ENCODE measurements at regions not wholly inside any gene's neighbourhood (a gene's known extent, or its start where the extent isn't known, plus 50 kb on each side); places are given as distances from the start of the nearest gene placed in this dataset.
"Not testable (repeated sequence)": the region's sequence is repeated elsewhere in the genome, so short reads cannot be mapped to it uniquely, and the experiment has no call there.

DNA sequence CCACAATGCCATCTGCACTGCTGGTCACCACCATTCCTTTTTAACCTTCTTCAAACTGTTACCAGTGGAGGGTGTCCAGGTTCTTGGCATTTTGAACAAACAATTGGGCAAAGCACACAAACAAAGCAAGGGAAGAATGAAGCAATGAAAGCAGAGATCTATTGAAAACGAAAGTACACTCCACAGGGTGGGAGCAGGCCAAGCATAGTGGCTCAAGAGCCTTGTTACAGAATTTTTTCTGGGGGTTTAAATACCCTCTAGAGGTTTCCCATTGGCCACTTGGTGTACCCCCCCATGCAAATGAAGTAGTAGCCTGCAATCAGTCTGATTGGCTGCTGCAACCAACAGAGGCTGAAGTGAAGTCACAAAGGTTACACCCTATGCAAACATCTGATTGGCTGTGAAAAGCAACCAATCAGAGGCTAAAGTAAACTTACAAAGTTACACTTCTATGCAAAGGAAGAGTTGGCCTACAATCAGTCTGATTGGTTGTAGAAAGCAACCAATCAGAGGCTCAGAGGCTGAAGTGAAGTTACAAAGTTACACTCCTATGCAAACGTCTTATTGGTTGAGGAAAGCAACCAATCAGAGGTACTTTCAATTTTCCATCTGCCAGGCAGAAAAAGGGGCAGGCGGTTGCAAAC, 103.2 kb upstream of the WAC start:
- in situ Hi-C loops (cut with MboI; ENCODE audit: low pct_unique_long_range_greater_than_20kb in 2 of 9, low sequenced_read_pairs in 9 of 9, unreplicated experiment in 9 of 9): no loop called here
- no peak overlapping the region for H3K27ac ChIP-seq
- 50 to 92% (median 82%) methylated on average over 1 to 3 of the region's 3 CpGs; no CpG with 5 or more reads in 3 of the 10 experiments for WGBS, 10 experiments
- H3K4me3 ChIP-seq: no peak overlapping the region
- peaks cover 0 to 12% of the 10 kb centered on the region in 2 donors for H3K4me1 ChIP-seq (replicated peaks in 1 of 2)
- ATAC-seq (replicated peaks in 6 of 8): peak in 3 of 8 experiments; percentile 22 to 46 (median 35)

DNA sequence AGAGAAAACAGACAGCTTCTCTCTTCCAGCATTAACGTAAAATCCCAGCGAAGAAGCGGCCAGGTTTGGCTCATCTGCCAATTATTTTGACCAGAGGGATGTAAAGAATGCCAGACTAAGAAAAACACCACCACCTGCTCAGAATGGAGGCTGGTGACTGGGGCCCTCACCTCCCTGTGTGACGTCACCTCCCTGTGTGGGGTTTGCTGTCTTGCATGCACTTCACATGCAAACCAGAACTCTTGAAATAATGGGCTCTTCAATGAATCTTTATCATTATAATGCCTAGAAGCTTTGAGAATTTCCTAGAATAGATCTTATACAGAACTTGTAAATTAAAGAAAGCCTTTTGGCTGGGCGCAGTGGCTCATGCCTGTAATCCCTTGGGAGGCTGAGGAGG, 101.8 kb upstream of the WAC start:
- Histone ChIP-seq H3K27ac (no peak overlapping the region), H3K4me3 (no peak overlapping the region), H3K4me1 (replicated peaks in 1 of 2) (peaks cover 0 to 1% of the 10 kb centered on the region in 2 donors)
- 0 to 90% (median 71%) methylated on average over 1 to 5 of the region's 5 CpGs; no CpG with 5 or more reads in 2 of the 10 experiments for WGBS, 10 experiments
- in situ Hi-C loops (cut with MboI; ENCODE audit: low pct_unique_long_range_greater_than_20kb in 2 of 9, low sequenced_read_pairs in 9 of 9, unreplicated experiment in 9 of 9): no loop called here
- peak in 1 of 8 experiments; percentile 22 for ATAC-seq (replicated peaks in 6 of 8)

DNA sequence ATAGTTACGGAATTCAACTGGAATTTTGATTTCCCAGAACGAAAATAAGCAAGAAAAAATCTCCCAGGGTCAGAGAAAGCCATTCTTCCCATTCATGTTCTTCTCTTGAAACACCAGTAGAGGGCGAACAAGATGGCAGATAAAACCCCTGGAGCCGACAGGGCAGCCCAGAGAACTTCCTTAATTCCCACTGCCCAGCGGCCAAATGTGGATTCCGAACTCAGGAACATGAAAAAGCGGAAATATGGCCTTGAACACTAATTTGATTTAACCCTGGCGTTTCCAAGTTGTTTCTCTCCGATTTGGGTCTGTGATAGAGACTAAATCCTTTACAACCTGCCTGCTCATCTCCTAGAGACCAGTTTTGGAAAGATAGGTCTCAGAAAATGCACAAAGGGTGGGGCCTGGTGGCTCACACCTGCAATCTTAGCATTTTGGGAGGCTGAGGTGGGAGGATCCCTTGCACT, 100.7 kb upstream of the WAC start:
- H3K4me1 ChIP-seq (replicated peaks in 1 of 2): no peaks in the 10 kb centered on the region
- H3K4me3 ChIP-seq: no peak overlapping the region
- 0 to 20% (median 11%) methylated on average over 1 to 9 of the region's 9 CpGs; no CpG with 5 or more reads in 1 of the 10 experiments for WGBS, 10 experiments
- in situ Hi-C loops (cut with MboI; ENCODE audit: low pct_unique_long_range_greater_than_20kb in 2 of 9, low sequenced_read_pairs in 9 of 9, unreplicated experiment in 9 of 9): no loop called here
- ATAC-seq (replicated peaks in 6 of 8): peak in 6 of 8 experiments; percentile 53 to 97 (median 82)
- no peak overlapping the region for H3K27ac ChIP-seq

DNA sequence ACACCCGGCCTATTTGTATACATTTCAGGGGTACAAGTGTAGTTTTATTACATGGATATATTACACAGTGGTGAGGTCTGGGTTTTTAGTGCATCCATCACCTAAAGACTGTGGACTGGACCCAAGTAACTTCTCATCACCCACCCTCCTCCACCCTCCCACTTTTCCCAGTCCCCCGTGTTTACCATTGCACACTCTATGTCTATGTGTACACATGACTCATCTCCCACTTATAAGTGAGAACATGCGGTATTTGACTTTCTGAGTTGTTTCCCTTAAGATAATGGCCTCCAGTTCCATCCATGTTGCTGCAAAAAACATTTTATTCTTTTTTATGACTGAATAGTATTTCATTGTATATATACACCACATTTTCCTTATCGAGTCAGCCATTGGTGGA, 98.9 kb upstream of the WAC start:
- 0 to 100% (median 75%) methylated on average over 1 to 4 of the region's 4 CpGs; no CpG with 5 or more reads in 1 of the 10 experiments for whole genome bisulfite sequencing, 10 experiments
- no peak overlapping the region for H3K4me3 ChIP-seq
- in situ Hi-C loops (cut with MboI; ENCODE audit: low pct_unique_long_range_greater_than_20kb in 2 of 9, low sequenced_read_pairs in 9 of 9, unreplicated experiment in 9 of 9): no loop called here
- no peak for ATAC-seq (replicated peaks in 6 of 8)
- no peaks in the 10 kb centered on the region for H3K4me1 ChIP-seq (replicated peaks in 1 of 2)
- H3K27ac ChIP-seq: no peak overlapping the region

DNA sequence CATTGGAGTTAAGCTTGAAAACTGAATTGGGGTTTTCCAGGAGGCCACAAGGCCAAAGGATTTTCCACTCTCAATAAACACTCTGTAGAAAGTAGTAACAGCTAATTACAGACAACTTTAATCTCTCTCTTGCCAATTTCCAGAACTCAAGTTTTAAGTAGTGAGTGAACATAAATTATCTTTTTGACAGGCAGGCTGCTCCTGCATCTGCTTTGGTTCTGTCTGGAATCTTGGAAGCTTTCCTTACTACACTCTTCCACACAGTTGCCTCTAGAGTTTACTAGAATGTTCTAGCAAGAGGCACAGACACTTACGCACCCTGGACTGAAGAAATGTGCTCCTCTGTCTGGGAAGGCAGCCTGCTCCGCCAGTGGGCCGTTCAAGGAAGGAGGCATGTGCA, 90.5 kb upstream of the WAC start:
- Histone ChIP-seq H3K4me1 (replicated peaks in 1 of 2) (no peaks in the 10 kb centered on the region), H3K27ac (no peak overlapping the region), H3K4me3 (no peak overlapping the region)
- no peak for ATAC-seq (replicated peaks in 6 of 8)
- WGBS, 10 experiments: 0 to 100% (median 100%) methylated on average over 1 to 3 of the region's 3 CpGs; no CpG with 5 or more reads in 6 of the 10 experiments
- in situ Hi-C loops (cut with MboI; ENCODE audit: low pct_unique_long_range_greater_than_20kb in 2 of 9, low sequenced_read_pairs in 9 of 9, unreplicated experiment in 9 of 9): no loop called here

DNA sequence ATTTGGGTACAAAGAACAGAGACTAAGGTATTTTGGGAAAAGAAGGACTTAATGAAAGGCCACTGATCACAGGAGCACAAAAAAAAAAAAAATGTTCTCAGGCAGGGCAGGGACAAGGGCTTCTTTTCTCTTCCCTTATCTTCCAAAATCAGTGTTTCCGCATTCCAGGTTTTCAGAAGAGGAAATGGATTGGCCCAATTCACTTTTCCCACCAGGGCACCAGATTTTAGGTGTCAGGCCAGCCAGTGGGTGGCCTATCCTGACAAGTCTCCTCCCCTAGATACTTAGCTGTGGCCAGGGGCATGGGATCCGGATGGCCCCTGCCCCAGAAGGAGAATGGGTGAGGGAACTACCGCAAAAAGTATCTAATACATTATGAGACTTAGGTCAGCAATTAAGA, 88.9 kb upstream of the WAC start:
- Histone ChIP-seq H3K4me3 (no peak overlapping the region), H3K27ac (no peak overlapping the region), H3K4me1 (replicated peaks in 1 of 2) (no peaks in the 10 kb centered on the region)
- in situ Hi-C loops (cut with MboI; ENCODE audit: low pct_unique_long_range_greater_than_20kb in 2 of 9, low sequenced_read_pairs in 9 of 9, unreplicated experiment in 9 of 9): no loop called here
- 67 to 100% (median 79%) methylated on average over 1 to 2 of the region's 3 CpGs; no CpG with 5 or more reads in 4 of the 10 experiments for WGBS, 10 experiments
- no peak for ATAC-seq (replicated peaks in 6 of 8)

DNA sequence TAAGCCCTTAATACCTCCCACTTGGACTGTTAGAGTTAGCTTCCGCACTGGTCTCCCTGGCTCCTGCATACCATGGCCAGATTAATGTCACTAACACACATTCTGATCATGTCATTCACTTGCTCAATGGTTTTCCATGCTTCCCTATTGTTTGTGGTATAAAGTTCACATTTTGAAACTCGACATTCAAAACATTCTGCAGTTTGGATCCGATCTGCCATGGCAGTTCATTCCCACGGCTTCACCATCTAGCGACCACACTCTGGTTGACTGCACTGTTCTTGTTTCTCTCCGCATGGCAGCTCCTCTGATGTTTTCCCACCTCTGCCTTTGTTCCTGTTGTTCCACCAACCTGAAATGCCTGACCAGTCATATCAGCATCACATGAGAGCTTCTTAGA, 87.4 kb upstream of the WAC start:
- WGBS, 10 experiments: 43 to 100% (median 88%) methylated on average over 1 to 5 of the region's 6 CpGs; no CpG with 5 or more reads in 2 of the 10 experiments
- no peaks in the 10 kb centered on the region for H3K4me1 ChIP-seq (replicated peaks in 1 of 2)
- no peak overlapping the region for H3K4me3 ChIP-seq
- in situ Hi-C loops (cut with MboI; ENCODE audit: low pct_unique_long_range_greater_than_20kb in 2 of 9, low sequenced_read_pairs in 9 of 9, unreplicated experiment in 9 of 9): no loop called here
- no peak overlapping the region for H3K27ac ChIP-seq
- ATAC-seq (replicated peaks in 6 of 8): no peak

DNA sequence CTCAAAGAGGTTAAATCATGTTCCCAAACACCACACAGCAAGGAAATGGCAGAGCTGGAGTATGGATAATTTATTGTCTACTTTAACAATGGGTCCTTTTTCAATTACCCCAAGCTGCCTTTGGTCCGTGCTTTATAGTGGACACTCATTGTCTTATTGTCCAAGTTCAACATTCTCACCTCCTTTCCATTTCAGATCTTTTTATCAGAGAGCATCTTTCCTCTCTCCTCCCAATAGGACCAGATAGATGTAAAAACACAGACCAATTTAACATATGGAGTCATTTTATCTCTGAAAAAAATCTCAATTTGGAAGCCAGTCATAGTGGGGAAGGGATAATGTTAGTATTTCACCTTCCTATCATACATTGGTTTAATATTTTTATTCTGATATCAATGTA, 83.5 kb upstream of the WAC start:
- WGBS, 10 experiments: 0 to 83% (median 45%) methylated on average over 1 of the region's 1 CpG; no CpG with 5 or more reads in 4 of the 10 experiments
- Histone ChIP-seq H3K4me1 (replicated peaks in 1 of 2) (no peaks in the 10 kb centered on the region), H3K27ac (no peak overlapping the region), H3K4me3 (no peak overlapping the region)
- in situ Hi-C loops (cut with MboI; ENCODE audit: low pct_unique_long_range_greater_than_20kb in 2 of 9, low sequenced_read_pairs in 9 of 9, unreplicated experiment in 9 of 9): no loop called here
- no peak for ATAC-seq (replicated peaks in 6 of 8)

DNA sequence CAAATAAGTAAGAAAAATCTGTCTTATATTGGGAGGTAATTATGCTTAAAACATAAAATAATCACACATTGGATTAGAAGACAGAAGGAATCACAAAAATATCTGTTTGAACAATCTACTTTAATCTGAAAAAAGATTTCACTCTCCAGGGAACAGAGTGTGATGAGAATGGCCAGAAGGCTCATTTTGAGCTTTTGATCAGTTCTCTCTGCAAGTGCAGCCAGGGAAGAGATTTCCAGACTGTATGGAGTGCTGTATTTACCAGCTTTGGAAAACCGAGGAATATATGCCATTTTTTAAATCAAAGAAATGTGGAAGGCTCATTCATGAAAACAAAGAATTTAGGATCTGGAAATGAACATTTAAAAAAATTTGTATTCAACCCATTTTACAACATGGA, 83.0 kb upstream of the WAC start:
- Histone ChIP-seq H3K27ac (no peak overlapping the region), H3K4me1 (replicated peaks in 1 of 2) (no peaks in the 10 kb centered on the region), H3K4me3 (no peak overlapping the region)
- in situ Hi-C loops (cut with MboI; ENCODE audit: low pct_unique_long_range_greater_than_20kb in 2 of 9, low sequenced_read_pairs in 9 of 9, unreplicated experiment in 9 of 9): no loop called here
- 0 to 80% (median 46%) methylated on average over 1 of the region's 1 CpG; no CpG with 5 or more reads in 2 of the 10 experiments for WGBS, 10 experiments
- no peak for ATAC-seq (replicated peaks in 6 of 8)

DNA sequence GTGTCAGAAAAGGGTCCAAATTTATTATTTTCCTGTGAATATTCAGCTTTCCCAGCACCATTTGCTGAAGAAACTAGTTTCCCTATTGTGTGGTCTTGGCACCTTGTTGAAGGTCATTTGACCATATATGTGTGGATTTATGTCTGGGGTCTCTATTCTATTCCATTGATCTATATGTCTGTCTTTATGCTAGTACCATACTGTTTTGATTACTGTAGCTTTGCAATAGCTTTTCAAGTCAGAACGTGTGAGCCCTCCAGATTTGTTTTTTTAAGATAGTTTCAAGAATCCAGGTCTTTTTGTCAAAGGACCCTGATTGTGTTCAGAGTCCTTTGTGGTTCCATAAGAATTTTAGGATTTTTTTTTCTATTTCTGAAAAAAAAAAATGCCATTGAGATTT, 79.0 kb upstream of the WAC start:
- in situ Hi-C loops (cut with MboI; ENCODE audit: low pct_unique_long_range_greater_than_20kb in 2 of 9, low sequenced_read_pairs in 9 of 9, unreplicated experiment in 9 of 9): no loop called here
- ATAC-seq (replicated peaks in 6 of 8): no peak
- no peak overlapping the region for H3K27ac ChIP-seq
- no peak overlapping the region for H3K4me3 ChIP-seq
- 11 to 90% (median 83%) methylated on average over 1 of the region's 1 CpG; no CpG with 5 or more reads in 3 of the 10 experiments for WGBS, 10 experiments
- no peaks in the 10 kb centered on the region for H3K4me1 ChIP-seq (replicated peaks in 1 of 2)

DNA sequence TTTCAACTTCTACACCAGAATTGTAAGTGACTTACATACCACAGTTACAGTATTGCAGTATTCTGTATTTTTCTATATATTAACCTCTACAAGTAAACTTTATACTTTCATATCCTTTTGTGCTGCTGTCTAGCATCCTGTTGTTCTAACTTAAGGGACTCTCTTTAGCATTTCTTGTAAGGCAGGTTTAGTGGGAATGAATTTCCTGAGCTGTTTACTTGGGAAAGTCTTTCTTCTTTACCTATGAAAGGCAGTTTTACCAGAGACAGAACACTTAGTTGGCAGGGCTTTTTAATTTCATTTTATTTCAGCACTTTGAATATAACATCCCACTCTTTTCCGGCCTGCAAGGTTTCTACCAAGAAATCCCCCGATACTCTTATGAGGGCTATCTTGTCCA, 75.8 kb upstream of the WAC start:
- in situ Hi-C loops (cut with MboI; ENCODE audit: low pct_unique_long_range_greater_than_20kb in 2 of 9, low sequenced_read_pairs in 9 of 9, unreplicated experiment in 9 of 9): no loop called here
- ATAC-seq (replicated peaks in 6 of 8): no peak
- Histone ChIP-seq H3K4me3 (no peak overlapping the region), H3K4me1 (replicated peaks in 1 of 2) (no peaks in the 10 kb centered on the region), H3K27ac (no peak overlapping the region)
- WGBS, 10 experiments: 13 to 100% (median 92%) methylated on average over 2 of the region's 2 CpGs; no CpG with 5 or more reads in 1 of the 10 experiments

DNA sequence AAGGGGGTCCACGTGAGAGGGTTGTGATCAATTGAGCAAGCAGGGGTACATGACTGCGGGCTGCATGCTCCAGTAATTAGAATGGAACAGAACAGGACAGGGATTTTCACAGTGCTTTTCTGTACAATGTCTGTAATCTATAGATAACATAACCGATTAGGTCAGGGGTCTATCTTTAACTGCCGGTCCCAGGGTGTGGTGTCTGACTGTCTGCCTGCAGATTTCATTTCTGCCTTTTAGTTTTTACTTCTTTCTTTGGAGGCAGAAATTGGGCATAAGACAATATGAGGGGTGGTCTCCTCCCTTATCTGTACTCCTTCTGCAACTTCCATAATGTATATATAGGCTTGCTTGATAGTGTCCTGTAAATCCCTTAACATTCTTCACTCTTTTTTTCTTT, 75.0 kb upstream of the WAC start:
- ATAC-seq (replicated peaks in 6 of 8): not testable (repeated sequence)

DNA sequence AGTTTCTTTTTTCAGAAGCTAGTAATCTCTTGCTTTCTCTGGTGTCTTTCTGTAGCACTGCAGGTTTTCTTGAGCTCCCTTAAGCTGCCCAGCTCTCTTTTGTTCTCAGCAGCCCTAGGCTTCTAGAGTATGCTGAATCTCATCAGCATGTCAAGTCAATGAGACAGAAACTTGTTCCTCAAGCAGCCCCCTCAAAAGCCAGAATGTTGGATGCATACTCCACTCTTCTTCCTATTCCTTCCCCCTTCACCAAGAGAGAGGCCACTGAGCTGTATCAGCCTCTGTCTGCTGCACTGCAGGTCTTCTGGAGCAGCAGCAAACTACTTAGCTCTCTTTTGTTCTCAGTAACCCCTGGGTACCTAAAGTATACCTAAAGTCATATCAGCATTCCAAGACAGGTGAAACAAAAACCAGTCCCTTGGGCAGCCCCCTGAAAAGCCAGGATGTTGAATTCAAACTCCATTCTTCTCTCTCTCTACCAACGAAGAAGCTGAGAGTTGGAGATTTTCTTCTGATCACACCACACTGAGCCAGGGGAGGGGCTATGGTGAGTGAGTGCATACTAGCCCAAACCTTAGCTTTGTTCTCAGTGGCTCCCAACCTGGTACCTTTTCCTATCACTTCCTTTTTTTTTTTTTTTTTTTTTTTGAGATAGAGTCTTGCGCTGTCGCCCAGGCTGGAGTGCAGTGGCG, 73.3 kb upstream of the WAC start:
- 50 to 100% (median 60%) methylated on average over 1 to 2 of the region's 4 CpGs; no CpG with 5 or more reads in 6 of the 10 experiments for WGBS, 10 experiments
- no peak for ATAC-seq (replicated peaks in 6 of 8)
- no peak overlapping the region for H3K27ac ChIP-seq
- H3K4me1 ChIP-seq (replicated peaks in 1 of 2): no peaks in the 10 kb centered on the region
- in situ Hi-C loops (cut with MboI; ENCODE audit: low pct_unique_long_range_greater_than_20kb in 2 of 9, low sequenced_read_pairs in 9 of 9, unreplicated experiment in 9 of 9): no loop called here
- H3K4me3 ChIP-seq: no peak overlapping the region

More for the DNA sequence above, 75.0 kb upstream of the WAC start:
- WGBS, 10 experiments: 40 to 95% (median 67%) methylated on average over 1 to 4 of the region's 4 CpGs; no CpG with 5 or more reads in 1 of the 10 experiments
- H3K4me3 ChIP-seq; H3K27ac ChIP-seq; H3K4me1 ChIP-seq (replicated peaks in 1 of 2); in situ Hi-C loops (cut with MboI; ENCODE audit: low pct_unique_long_range_greater_than_20kb in 2 of 9, low sequenced_read_pairs in 9 of 9, unreplicated experiment in 9 of 9): not testable (repeated sequence)
